ENCODE measurements at regions not wholly inside any gene's neighbourhood (a gene's known extent, or its start where the extent isn't known, plus 50 kb on each side); places are given as distances from the start of the nearest gene placed in this dataset.

DNA sequence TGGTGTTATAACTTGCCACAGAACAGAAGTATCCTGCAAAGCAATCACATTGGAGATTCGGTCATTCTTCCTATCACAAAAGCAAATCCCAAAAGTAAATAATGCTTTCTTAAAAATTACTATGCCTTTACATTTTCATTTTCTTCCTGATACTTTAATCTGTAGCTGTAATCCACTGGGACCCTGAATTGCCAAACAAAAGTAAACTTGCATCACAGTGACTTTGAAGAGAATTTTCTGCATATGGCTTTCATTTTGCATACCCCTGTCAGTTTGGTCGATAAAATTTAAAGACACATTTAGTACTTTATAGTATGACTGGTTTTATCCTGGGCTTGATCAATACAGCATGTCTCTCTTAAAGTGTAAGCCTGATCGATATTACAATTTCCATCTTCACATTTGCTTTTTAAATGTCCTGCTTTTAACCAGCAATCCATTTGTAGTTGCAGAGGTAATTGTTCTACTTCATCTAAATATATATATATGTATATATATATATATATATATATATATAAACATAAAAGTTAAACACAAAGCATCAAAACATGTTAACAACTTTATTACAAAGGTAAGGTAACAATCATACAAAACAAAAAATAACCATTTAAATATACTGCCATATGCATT lies 53.7 kb upstream of the PLEKHA5 start:
- TF ChIP-seq, protein P1, sequence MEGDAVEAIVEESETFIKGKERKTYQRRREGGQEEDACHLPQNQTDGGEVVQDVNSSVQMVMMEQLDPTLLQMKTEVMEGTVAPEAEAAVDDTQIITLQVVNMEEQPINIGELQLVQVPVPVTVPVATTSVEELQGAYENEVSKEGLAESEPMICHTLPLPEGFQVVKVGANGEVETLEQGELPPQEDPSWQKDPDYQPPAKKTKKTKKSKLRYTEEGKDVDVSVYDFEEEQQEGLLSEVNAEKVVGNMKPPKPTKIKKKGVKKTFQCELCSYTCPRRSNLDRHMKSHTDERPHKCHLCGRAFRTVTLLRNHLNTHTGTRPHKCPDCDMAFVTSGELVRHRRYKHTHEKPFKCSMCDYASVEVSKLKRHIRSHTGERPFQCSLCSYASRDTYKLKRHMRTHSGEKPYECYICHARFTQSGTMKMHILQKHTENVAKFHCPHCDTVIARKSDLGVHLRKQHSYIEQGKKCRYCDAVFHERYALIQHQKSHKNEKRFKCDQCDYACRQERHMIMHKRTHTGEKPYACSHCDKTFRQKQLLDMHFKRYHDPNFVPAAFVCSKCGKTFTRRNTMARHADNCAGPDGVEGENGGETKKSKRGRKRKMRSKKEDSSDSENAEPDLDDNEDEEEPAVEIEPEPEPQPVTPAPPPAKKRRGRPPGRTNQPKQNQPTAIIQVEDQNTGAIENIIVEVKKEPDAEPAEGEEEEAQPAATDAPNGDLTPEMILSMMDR (conservative IDR thresholded peaks at IDR 0.05; ENCODE audit: low read depth, low read length), result no peak
- DNase-seq (ENCODE audit: low read depth), result no peak
- no peak overlapping the region for H3K4me3 ChIP-seq (ENCODE audit: low read depth, low read length)
